Osteocyte (in vitro differentiated cells): ENCODE measurements at regions not wholly inside any gene's neighbourhood (a gene's known extent, or its start where the extent isn't known, plus 50 kb on each side); places are given as distances from the start of the nearest gene placed in this dataset.
"Not testable (repeated sequence)": the region's sequence is repeated elsewhere in the genome, so short reads cannot be mapped to it uniquely, and the experiment has no call there.

Experiments used
- DNase-seq: peaks from one replicate; pipeline ENCODE4 v3.0.0; 2021; ENCODE audit warnings: mixed read lengths; ENCODE audit not compliant: unreplicated experiment; ENCODE audit errors: extremely low spot score
- H3K27ac Mint-ChIP-seq: one replicate; pipeline ENCODE4 v1.8.0; 2021; ENCODE audit warnings: mild to moderate bottlenecking, mixed read lengths; ENCODE audit not compliant: unreplicated experiment
- H3K27me3 Mint-ChIP-seq: one replicate; pipeline ENCODE4 v1.8.0; 2021; ENCODE audit warnings: mixed read lengths; ENCODE audit not compliant: unreplicated experiment
- H3K36me3 Mint-ChIP-seq: one replicate; pipeline ENCODE4 v1.8.0; 2021; ENCODE audit warnings: mixed read lengths; ENCODE audit not compliant: unreplicated experiment
- H3K4me1 Mint-ChIP-seq: one replicate; pipeline ENCODE4 v1.8.0; 2021; ENCODE audit warnings: mixed read lengths; ENCODE audit not compliant: unreplicated experiment
- H3K4me3 Mint-ChIP-seq: one replicate; pipeline ENCODE4 v1.8.0; 2021; ENCODE audit warnings: mild to moderate bottlenecking, moderate library complexity, mixed read lengths; ENCODE audit not compliant: unreplicated experiment
- H3K9me3 Mint-ChIP-seq: one replicate; pipeline ENCODE4 v1.8.0; 2021; ENCODE audit warnings: mixed read lengths; ENCODE audit not compliant: unreplicated experiment
- CTCF ChIP-seq: fragments of 200-600 bp; sonication (generic); IDR thresholded peaks from 2 replicates; pipeline ENCODE4 v1.5.0; 2021; ENCODE audit warnings: antibody characterized with exemption, mild to moderate bottlenecking, moderate library complexity

- H3K9me3 Mint-ChIP-seq, result peaks cover 18% of the 10 kb centered on the region
- no peaks in the 10 kb centered on the region for H3K27me3 Mint-ChIP-seq
- TF ChIP-seq CTCF, result no peak
- no peaks in the 10 kb centered on the region for H3K4me1 Mint-ChIP-seq
- H3K36me3 Mint-ChIP-seq, result no peaks in the 10 kb centered on the region
- no peak overlapping the region for H3K4me3 Mint-ChIP-seq
- no peak overlapping the region for H3K27ac Mint-ChIP-seq
- DNase-seq, result no peak
Observed at GRCh38 chr7:159306012-159306411, 161.3 kb upstream of the VIPR2 start.

GRCh38 chr7:159305185-159305584 is 160.5 kb upstream of the VIPR2 start:
- not testable (repeated sequence) for H3K4me1 Mint-ChIP-seq, DNase-seq, H3K27me3 Mint-ChIP-seq, H3K4me3 Mint-ChIP-seq, H3K36me3 Mint-ChIP-seq, H3K27ac Mint-ChIP-seq
- H3K9me3 Mint-ChIP-seq, result peaks cover 19% of the 10 kb centered on the region

- not testable (repeated sequence) for H3K4me3 Mint-ChIP-seq, H3K36me3 Mint-ChIP-seq, H3K27ac Mint-ChIP-seq, H3K4me1 Mint-ChIP-seq, H3K27me3 Mint-ChIP-seq, DNase-seq
- peaks cover 23% of the 10 kb centered on the region for H3K9me3 Mint-ChIP-seq
Observed at GRCh38 chr7:159303510-159303909, 158.8 kb upstream of the VIPR2 start.

GRCh38 chr7:159296093-159296681 is 151.5 kb upstream of the VIPR2 start:
- no peak for TF ChIP-seq CTCF
- Mint-ChIP-seq H3K4me3 (no peak overlapping the region), H3K36me3 (no peaks in the 10 kb centered on the region), H3K27me3 (no peaks in the 10 kb centered on the region), H3K9me3 (peaks cover 20% of the 10 kb centered on the region), H3K27ac (no peak overlapping the region), H3K4me1 (no peaks in the 10 kb centered on the region)
- no peak for DNase-seq

- H3K27ac Mint-ChIP-seq, H3K4me3 Mint-ChIP-seq, DNase-seq, H3K4me1 Mint-ChIP-seq, H3K36me3 Mint-ChIP-seq, H3K27me3 Mint-ChIP-seq: not testable (repeated sequence)
- H3K9me3 Mint-ChIP-seq, result peaks cover 39% of the 10 kb centered on the region
Observed at GRCh38 chr7:159286487-159286886, 141.8 kb upstream of the VIPR2 start.

GRCh38 chr7:159281573-159281972 is 136.9 kb upstream of the VIPR2 start:
- H3K4me3 Mint-ChIP-seq, result no peak overlapping the region
- TF ChIP-seq CTCF, result no peak
- no peak overlapping the region for H3K27ac Mint-ChIP-seq
- H3K9me3 Mint-ChIP-seq, result peaks cover 40% of the 10 kb centered on the region
- no peaks in the 10 kb centered on the region for H3K4me1 Mint-ChIP-seq
- H3K27me3 Mint-ChIP-seq, result no peaks in the 10 kb centered on the region
- no peak for DNase-seq
- no peaks in the 10 kb centered on the region for H3K36me3 Mint-ChIP-seq

GRCh38 chr7:159280008-159280407 is 135.3 kb upstream of the VIPR2 start:
- Mint-ChIP-seq H3K4me1 (no peaks in the 10 kb centered on the region), H3K27me3 (no peaks in the 10 kb centered on the region), H3K4me3 (no peak overlapping the region), H3K9me3 (peaks cover 38% of the 10 kb centered on the region), H3K27ac (no peak overlapping the region), H3K36me3 (no peaks in the 10 kb centered on the region)
- DNase-seq, result no peak
- TF ChIP-seq CTCF, result no peak
